GM18520 (cell line): ENCODE measurements at regions not wholly inside any gene's neighbourhood (a gene's known extent, or its start where the extent isn't known, plus 50 kb on each side); places are given as distances from the start of the nearest gene placed in this dataset.

Source experiments
- ATAC-seq: cut with Tn5 transposase; IDR thresholded peaks from one replicate; pipeline ENCODE4 v1.9.1; 2021; ENCODE audit not compliant: unreplicated experiment

DNA sequence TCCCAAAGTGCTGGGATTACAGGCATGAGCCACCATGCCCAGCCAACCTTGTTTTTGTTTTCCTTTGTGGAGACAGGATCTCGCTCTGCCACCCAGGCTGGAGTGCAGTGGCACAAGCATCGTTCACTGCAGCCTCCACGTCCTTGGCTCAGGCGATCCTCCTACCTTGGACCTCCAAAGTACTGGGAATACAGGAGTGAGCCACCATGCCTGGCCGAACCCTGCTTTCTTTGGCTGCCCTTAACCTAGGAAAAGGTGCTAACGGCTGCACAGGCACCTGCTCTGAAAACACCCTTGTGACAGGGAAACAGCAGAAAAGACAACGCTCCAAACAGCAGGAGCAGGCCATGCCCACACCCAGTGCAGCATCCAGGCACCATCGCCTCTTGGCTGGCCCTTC lies 71.9 kb downstream of the OAT start:
- no peak for ATAC-seq

DNA sequence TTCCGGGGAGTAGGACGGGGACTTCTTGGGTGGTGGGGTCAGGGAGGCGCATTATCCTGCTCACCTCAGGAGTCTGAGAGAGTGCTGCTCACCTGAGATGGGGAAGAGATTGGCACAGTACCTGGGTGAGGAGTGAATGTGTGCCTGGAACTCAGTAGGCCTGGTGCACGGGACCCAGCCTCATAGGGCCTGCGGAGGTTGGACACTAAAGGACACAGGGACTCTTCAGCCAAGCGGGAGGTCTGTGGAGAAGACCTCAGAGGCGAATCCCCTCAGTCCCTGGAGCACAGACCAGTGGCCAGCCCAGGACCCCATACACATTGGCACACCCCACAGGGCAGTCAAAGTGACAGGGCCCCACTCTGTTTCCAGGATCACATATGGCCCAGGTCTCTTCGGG lies 73.2 kb downstream of the OAT start:
- ATAC-seq, result no peak

DNA sequence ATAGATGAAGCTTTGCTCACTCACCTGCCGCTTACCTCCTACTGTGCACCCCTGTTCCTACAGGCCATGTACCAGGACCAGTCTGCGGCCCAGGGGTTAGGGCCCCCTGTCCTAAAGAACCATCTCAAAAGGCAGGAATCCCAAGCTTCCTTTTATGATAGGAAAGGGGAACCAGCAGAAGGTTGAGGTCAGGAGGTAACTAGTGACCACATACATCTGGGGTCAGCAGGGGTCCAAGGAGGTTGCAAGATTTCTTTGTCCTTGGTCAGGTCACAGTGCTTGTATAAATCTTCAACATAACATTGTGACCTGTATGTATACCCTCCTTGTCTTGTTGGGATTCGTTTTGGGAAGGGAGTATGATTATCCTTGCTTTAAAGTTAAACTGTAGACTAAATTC lies 73.8 kb downstream of the OAT start:
- ATAC-seq, result no peak

DNA sequence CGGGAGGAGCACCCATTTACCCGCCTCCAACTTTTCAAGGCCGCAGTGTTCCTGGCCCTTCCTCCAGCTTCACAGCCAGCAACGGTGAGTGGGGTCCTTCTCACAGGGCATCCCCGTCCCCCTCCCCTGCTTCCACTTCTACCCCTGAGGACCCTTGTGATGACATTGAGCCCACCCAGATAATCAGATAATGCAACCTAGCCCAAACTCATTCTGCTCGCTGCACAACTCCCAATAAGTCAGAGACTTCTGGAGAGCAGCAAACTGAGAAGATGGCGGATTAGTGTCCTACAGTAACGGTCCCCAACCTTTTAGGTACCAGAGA lies 74.5 kb downstream of the OAT start:
- ATAC-seq, result no peak

- no peak for ATAC-seq
Measured at GRCh38 chr10:124343351-124344265, 75.1 kb downstream of the OAT start.

DNA sequence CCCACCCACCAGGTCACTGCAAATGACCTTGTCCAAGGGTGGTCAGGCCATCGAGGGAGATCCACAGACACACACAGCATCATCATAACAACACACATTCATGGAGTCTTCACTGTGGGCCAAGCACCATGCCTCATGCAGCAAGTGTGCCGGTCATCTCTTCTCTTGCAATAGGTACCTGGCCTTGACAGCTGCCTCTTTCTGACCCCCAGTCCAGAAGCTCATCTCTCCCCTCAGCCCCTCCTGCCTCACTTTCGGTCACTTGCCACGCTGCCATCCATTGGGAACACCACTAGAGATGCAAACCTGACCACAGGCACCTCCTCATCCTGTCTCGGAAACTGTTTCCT lies 75.9 kb downstream of the OAT start:
- ATAC-seq, result no peak

DNA sequence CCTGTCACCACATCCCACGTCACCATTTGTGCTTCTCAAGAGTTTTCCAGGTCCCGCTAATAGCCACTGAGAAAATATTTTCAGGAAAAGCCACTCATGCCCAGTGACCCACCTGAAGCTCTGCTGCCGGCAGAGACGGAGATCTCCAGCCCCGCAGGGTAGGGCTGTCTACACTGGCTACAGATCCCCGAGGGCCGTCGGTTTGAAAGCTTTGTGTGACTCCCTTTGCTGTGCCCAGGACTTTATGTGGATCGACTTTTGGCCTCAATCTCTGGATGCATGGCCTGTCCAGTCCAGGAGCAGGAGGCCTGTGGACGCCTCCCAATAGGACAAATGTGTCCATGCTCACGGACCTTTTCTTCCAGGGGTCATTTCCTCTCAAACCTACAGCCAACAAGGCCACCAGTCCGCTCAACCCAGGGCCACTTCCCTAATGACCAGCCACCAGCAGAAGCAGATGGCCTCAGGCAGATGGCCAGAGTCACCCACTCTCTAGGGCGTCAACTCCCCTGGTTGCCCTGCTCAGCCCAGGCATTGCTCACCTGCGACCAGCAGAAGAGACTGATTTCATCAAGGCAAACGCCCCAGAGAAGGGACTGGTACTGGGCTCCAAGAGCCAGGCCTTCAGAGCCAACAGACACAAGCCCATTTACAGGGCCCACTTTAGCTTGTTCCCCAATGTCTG lies 76.4 kb downstream of the OAT start:
- ATAC-seq, result no peak

GRCh38 chr10:124341768-124342135 lies 77.0 kb downstream of the OAT start:
- ATAC-seq, result no peak

GRCh38 chr10:124340033-124340760 lies 78.5 kb downstream of the OAT start:
- no peak for ATAC-seq

DNA sequence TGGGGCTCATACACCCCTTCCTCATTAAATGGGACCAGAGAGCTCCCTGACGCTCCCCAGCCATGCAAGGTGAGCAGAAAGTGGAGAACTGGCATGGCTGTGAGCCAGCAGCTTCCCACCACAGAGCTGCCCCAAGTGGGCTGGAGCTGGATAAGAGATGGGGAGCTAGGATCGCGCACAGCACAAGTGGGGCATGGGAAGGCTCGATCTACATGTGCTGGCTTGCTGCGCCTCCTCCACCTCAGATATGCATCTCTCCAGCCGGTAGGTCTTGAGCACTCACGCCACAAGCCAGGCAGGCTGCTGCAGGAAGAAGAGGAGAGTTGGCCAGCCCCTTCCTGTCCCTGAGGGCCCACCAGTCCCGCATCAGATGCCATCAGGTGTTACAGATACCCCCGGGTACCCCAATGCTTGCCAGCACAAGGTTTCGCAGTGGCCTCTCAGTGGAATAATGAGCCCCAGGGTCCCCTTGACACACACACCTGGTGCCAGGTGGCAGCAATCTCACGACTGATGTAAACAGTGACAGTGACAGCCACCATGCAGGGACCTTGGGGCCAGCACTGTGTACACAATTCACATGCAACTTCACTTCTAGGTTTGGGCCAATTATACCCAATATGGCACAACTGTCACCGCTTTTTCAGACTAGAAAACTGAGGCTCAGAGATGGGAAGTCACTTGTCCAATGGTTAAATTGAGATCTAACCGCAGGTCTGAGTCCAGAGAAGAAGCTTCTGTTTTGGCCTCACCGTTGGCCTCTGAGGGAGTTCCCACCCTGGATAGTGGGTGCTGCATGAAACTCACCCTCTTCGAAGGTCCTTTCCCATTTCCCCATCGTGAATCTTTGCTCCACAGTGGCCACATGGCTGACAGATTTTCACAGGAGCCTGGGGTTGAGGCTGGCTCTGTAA lies 79.3 kb downstream of the OAT start:
- ATAC-seq, result no peak

- ATAC-seq, result no peak
Measured at GRCh38 chr10:124338276-124338925, 80.3 kb downstream of the OAT start.

DNA sequence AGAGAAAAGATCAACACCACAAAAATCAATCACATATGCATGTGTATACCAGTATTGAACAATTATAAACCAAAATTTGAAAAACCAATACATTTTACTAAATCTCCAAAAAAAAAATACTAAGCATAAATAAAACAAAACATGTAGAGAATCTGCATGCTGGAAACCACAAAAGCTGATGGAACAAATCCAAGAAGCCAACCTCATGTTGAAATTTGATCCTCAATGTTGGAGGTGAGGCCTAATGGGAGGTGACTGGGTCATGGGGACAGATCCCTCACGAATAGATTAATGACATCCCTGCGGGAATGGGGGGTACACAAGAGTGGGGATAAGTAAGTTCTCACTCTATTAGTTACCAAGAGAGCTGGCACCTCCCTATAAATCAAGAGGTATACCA lies 82.5 kb downstream of the OAT start:
- no peak for ATAC-seq

- ATAC-seq, result no peak
Measured at GRCh38 chr10:124333931-124334330, 84.8 kb downstream of the OAT start.

GRCh38 chr10:124332426-124332825 lies 86.3 kb downstream of the OAT start:
- no peak for ATAC-seq

GRCh38 chr10:124329941-124330340 lies 88.8 kb downstream of the OAT start:
- no peak for ATAC-seq

DNA sequence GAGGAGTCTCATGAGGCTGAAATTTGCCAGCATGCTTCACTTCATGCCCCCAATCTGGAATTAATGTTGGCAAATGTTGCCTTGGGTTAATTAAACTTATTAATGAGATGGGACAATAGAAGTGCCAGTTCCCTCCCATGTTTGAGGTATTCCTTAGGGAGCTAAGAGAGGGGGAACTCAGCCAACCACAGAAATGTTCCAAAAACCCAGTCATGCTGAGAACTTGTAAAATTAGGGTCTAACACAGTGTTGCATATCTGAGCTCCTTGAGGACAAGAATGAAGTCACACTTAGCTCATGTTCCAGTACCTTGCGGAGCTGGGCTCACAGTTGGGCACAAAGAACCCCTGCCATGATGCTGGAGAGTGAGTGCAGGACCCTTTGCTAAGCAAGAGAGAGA lies 89.4 kb downstream of the OAT start:
- no peak for ATAC-seq

DNA sequence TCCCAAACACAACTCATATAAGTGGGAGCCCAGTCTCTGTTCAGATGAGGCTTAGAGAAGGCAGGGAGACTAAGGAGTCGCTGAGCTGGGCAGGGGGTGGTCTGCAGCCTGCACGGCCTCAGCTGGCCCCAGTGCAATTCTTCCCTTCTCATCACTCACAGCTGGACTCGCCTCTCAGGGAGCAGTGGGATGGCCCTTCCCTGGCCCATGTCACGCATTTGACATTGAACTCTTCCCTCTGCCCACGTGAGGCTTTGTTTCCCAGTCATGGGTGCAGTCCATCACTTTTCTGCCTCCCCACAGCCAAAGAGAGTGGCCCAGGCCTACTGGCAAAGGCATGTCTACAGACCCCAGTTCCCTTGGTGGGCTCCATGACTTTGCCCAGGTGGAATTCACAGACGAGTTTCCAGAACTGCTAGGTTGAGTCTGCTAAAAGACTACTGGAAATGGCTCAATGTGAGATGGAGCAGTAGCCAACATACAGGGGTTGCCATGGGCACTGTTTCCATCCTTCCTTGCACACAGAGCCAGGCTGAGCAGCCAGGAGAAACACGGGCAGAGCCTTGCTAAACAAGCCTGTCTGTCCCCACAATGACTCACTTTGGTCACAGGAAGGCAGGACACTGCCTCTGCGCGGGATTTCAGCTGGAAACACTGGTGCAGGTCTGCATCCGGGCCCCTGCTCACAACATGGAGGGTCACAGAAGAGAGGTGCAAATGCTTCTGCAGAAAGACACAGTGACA lies 90.1 kb downstream of the OAT start:
- ATAC-seq, result no peak

- ATAC-seq, result no peak
Measured at GRCh38 chr10:124325998-124326636, 92.6 kb downstream of the OAT start.

DNA sequence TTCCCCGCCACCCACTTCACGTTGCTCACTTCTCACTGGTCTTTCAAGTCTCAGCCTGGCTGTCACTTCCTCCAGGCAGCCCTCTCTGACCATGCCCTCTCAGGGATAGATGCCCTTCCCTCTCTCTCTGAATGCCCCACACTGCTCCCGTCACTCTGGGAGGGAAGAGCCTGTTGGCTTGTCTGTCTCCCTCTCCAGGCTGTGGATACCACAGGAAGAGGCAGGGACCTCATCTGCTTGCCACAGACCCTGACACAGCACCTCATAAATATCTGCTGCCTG lies 93.1 kb downstream of the OAT start:
- no peak for ATAC-seq
